Activated naive CD8-positive, alpha-beta T cell (primary cell): ENCODE measurements at regions not wholly inside any gene's neighbourhood (a gene's known extent, or its start where the extent isn't known, plus 50 kb on each side); places are given as distances from the start of the nearest gene placed in this dataset.

Experiments used
- H3K27ac Mint-ChIP-seq: one replicate; pipeline ENCODE4 v1.8.0; 2021; ENCODE audit warnings: mixed read lengths
- H3K27me3 Mint-ChIP-seq: one replicate; pipeline ENCODE4 v1.8.0; 2021; ENCODE audit warnings: mixed read lengths
- H3K36me3 Mint-ChIP-seq: one replicate; pipeline ENCODE4 v1.8.0; 2021; ENCODE audit warnings: mixed read lengths
- H3K4me1 Mint-ChIP-seq: one replicate; pipeline ENCODE4 v1.8.0; 2021; ENCODE audit warnings: low read depth, mixed read lengths
- H3K4me3 Mint-ChIP-seq: one replicate; pipeline ENCODE4 v1.8.0; 2021; ENCODE audit warnings: mild to moderate bottlenecking, mixed read lengths
- H3K9me3 Mint-ChIP-seq: one replicate; pipeline ENCODE4 v1.8.0; 2021; ENCODE audit warnings: low read depth, mixed read lengths

- Mint-ChIP-seq H3K27me3 (peaks cover 10% of the 10 kb centered on the region), H3K27ac (no peak overlapping the region), H3K4me3 (no peak overlapping the region), H3K36me3 (no peaks in the 10 kb centered on the region), H3K9me3 (no peaks in the 10 kb centered on the region), H3K4me1 (no peaks in the 10 kb centered on the region)
Observed at GRCh38 chr11:70025308-70025707, 52.8 kb upstream of the ANO1 start.

- no peak overlapping the region for H3K27ac Mint-ChIP-seq
- H3K4me3 Mint-ChIP-seq = no peak overlapping the region
- H3K36me3 Mint-ChIP-seq = no peaks in the 10 kb centered on the region
- H3K9me3 Mint-ChIP-seq = no peaks in the 10 kb centered on the region
- H3K27me3 Mint-ChIP-seq = peaks cover 9% of the 10 kb centered on the region
- H3K4me1 Mint-ChIP-seq = no peaks in the 10 kb centered on the region
Observed at GRCh38 chr11:70026012-70026411, 52.1 kb upstream of the ANO1 start.

GRCh38 chr11:70026726-70027125 lies 51.4 kb upstream of the ANO1 start:
- no peak overlapping the region for H3K4me3 Mint-ChIP-seq
- no peaks in the 10 kb centered on the region for H3K9me3 Mint-ChIP-seq
- no peaks in the 10 kb centered on the region for H3K36me3 Mint-ChIP-seq
- H3K27ac Mint-ChIP-seq = no peak overlapping the region
- H3K4me1 Mint-ChIP-seq = no peaks in the 10 kb centered on the region
- peaks cover 7% of the 10 kb centered on the region for H3K27me3 Mint-ChIP-seq

DNA sequence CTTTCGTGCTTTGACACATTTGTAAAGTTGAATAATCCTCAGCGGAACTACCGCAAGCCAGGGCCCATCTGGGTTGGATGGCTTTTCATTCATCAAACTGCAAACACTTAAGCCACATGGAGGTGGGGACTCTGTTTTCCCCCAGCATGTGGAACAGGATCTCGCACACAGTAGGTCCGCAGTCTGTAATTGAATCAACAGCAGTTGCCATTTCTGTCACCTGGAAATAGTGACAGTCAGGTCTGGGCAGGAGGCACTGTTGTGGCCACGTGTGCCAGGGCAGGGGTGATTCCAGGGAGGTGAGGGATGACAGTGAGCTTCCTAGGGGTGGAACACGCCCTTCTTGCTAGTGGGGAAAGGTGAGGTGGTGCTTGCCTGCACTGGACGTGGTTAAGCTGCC lies 50.7 kb upstream of the ANO1 start:
- Mint-ChIP-seq H3K27me3 (peaks cover 10% of the 10 kb centered on the region), H3K4me1 (no peaks in the 10 kb centered on the region), H3K9me3 (no peaks in the 10 kb centered on the region), H3K4me3 (no peak overlapping the region), H3K36me3 (no peaks in the 10 kb centered on the region), H3K27ac (no peak overlapping the region)

GRCh38 chr11:70028147-70028855 lies 49.8 kb upstream of the ANO1 start:
- H3K27me3 Mint-ChIP-seq = peaks cover 6% of the 10 kb centered on the region

More at GRCh38 chr11:70028147-70028855, 49.8 kb upstream of the ANO1 start:
- no peaks in the 10 kb centered on the region for H3K4me1 Mint-ChIP-seq
- no peak overlapping the region for H3K27ac Mint-ChIP-seq
- H3K9me3 Mint-ChIP-seq = no peaks in the 10 kb centered on the region
- H3K4me3 Mint-ChIP-seq = no peak overlapping the region
- no peaks in the 10 kb centered on the region for H3K36me3 Mint-ChIP-seq
